SW480 (cell line): ENCODE measurements at regions not wholly inside any gene's neighbourhood (a gene's known extent, or its start where the extent isn't known, plus 50 kb on each side); places are given as distances from the start of the nearest gene placed in this dataset.
"Not testable (repeated sequence)": the region's sequence is repeated elsewhere in the genome, so short reads cannot be mapped to it uniquely, and the experiment has no call there.

ENCODE experiments used
- DNase-seq: peaks from one replicate; pipeline ENCODE4 v3.0.0-alpha.2; 2016; ENCODE audit warnings: low spot score

DNA sequence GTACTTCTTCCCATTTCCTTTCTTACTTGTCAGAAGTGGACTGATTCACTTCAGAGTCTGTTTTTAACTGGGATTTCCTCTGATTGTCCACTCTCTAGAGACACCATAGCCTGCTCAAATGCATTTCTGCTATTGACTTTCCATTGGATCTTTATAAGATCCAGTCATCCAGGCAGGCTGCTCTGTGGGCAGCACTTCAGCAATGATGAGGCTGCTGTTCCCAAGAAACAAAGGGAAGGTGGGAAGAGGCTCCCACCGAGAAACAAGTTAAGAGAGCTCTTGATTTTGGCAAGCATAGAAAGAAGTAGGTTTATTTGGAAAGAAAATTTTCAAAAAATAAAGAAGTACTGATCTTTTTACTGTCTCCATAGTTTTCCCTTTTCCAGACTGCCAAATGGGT lies 125.8 kb upstream of the STARD13 start:
- no peak for DNase-seq

DNA sequence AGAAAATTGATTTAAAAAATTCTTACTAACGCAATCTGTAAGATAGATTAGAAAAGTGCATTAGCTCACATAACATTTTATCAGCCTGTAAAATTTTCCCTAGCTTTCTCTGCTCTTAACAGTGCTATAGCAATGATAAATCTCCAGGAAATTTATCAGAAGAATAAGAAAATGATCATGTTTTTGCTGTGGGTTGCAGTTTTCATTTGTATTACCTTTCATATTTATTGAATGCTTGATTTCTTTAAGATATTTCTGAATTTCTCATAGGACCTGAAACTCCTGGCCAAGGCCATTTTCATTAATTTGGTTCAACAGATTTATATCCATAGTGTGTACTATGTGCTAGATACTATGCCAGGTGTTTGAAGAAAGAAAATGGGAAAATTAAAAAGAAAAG lies 130.3 kb upstream of the STARD13 start:
- DNase-seq = no peak

DNA sequence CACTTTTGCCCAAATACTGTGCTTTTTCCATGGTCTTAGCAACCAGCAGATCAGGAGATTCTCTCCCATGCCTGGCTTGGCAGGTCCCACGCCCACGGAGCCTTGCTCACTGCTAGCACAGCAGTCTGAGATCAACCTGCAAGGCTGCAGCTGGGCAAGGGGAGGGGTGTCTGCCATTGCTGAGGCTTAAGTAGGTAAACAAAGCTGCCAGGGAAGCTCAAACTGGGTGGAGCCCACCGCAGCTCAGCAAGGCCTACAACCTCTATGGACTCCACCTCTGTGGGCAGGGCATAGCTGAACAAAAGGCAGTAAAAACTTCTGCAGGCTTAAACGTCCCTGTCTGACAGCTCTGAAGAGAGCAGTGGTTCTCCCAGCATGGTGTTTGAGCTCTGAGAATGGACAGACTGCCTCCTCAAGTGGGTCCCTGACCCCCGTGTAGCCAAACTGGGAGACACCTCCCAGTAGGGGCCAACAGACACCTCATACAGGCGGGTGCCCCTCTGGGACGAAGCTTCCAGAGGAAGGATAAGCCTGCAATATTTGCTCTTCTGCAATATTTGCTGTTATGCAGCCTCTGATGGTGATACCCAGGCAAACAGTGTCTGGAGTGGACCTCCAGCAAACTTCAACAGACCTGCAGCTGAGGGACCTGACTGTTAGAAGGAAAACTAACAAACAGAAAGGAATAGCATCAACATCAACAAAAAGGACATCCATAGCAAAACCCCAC lies 132.8 kb upstream of the STARD13 start:
- not testable (repeated sequence) for DNase-seq

DNA sequence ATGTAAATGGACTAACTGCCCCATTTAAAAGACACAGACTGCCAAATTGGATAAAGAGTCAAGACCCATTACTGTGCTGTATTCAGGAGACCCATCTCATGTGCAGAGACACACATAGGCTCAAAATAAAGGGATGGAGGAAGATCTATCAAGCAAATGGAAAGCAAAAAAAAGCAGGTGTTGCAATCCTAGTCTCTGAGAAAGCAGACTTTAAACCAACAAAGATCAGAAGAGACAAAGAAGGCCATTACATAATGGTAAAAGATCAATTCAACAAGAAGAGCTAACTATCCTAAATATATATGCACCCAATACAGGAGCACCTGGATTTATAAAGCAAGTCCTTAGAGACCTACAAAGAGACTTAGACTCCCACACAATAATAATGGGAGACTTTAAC lies 134.6 kb upstream of the STARD13 start:
- DNase-seq = not testable (repeated sequence)

DNA sequence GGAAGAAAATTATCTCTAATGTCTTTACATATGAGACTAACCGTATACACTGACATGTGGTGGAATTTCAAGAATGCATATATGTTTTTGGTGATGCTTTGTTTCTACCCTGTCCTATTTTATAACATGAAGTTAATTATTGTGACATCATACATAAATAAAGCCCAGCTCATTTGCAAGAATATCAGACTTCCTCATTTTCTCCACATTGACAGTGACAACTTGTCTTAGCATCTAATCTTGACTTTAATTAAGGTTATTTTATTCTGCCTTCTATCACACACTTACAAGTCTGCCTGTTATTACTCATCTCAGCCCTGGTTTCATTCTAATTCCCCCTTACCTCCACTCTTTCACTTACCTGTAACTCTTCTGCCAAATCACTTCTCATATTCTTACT lies 140.6 kb upstream of the STARD13 start:
- no peak for DNase-seq

DNA sequence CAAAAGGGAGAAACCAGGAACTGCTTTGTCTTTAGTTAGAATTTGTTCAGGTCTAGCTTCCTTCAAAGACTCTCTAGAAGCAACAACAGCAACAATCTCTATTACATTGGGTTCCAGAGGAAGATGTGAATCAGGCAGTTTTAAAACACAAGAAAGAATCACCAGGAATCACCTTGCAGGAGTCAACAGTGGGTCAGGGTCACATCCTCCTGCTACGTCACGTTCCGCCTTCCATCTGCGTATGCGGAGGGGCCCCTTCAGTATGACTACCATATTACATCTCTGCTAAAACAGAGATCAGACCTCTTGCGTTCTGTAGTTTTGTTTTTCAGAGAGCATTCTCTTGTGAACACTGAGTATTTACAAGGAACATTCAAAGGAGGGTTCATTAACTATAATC lies 147.8 kb upstream of the STARD13 start:
- no peak for DNase-seq

DNA sequence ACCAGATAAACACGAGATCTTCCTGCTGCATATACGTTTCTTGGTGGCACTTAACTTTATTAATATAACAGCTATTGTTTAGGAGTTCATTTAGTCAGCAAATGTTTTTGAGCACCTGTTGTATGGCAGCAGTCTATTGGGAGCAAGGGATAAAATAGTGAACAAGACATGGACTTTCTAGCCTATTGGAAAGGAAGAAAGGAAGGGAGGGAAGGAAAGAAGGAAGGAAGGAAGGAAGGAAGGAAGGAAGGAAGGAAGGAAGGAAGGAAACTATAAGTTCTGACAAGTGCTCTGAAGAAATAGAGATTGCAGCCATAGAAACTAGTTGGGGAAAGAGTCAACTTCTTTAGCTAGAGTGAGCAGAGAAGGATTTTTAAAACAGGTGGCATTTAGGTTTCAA lies 149.1 kb upstream of the STARD13 start:
- DNase-seq = no peak

DNA sequence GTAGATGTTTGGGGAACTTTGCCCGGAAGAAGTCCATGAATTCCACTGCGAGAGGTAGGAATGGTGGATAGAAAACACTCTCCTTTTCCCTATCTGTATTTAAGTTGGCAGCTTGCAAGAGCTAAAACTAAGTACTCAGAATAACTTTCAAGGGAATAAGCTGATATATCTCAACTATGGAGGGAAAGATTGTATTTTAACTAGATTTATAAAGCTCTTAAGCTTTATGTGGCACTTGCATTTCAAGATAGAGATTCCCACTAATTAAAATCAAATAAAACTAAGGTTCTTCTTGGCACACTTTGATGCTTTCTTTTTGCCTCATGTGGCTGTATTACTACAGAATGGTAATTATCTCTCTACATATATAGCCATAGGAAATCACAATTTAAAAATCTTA lies 149.7 kb upstream of the STARD13 start:
- no peak for DNase-seq

DNA sequence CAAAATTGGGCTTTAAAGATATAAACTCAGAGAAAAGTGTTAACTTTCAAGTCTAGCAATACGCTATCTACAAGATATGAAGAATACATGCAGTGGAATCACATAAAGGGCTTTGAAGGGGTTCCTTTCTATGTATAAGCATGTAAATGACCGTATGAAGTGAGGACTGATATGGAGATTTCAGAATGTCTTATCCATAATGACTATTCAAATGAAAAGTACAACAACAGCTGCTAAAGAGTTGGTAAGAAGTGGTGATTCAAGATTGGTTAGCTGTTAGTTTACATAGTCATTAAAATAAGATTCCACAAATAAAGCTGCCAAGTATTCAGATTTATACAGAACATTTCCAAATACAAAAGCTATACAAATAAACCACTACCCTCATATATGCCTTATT lies 153.4 kb upstream of the STARD13 start:
- no peak for DNase-seq

DNA sequence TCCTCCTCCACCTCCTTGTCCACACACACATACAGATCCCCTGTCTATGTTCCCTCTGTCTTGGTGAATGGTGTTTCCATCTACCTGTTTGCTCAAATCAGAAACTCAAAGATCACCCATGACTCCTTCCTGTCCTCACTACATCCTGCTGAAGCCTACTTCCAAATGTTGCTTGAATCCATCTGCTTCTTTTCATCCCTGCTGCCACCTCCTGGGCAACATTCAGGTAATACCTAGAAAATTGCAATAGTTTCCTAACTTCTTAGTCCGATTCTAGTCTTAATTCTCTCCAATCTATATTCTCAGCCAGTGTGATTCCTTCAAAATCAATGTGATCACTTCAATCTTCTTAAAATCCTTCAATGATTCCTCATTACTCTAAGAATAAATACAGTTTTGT lies 155.5 kb upstream of the STARD13 start:
- DNase-seq = peak; percentile 30

DNA sequence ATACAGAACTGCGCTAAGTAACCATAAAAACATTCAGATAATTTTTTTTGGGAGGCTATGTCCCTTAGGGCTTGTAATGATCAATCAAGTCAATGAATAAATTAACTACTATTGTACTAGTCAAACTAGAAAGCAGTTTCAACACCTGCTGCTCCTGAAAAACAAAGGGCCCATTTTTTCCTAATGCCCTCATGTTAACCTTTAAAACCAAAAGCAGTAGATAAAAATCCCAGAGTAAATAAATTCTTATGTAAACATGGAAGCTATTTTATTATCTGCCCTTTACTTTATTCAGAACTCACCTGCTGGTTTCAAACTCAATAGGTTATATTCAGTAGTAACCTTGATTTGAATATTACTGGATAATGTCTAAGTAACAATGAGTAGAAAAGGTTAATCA lies 159.5 kb upstream of the STARD13 start:
- DNase-seq = no peak

DNA sequence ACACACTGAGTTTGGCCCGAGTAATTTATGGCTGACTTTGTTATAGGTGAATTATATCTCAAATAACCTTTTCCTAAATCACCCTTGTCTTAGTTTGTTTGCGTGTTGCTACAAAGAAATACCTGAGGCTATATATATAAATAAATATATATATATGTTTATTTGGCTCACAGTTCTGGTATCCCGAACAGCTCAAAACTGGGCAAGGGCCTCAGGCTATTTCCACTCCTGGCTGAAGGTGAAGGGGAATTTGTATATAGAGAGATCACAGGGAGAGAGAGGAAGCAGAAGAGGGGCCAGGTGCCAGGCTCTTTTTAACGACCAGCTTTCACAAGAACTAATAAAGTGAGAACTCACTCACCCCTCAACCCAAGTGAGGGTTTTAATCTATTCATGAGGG lies 159.9 kb upstream of the STARD13 start:
- no peak for DNase-seq

DNA sequence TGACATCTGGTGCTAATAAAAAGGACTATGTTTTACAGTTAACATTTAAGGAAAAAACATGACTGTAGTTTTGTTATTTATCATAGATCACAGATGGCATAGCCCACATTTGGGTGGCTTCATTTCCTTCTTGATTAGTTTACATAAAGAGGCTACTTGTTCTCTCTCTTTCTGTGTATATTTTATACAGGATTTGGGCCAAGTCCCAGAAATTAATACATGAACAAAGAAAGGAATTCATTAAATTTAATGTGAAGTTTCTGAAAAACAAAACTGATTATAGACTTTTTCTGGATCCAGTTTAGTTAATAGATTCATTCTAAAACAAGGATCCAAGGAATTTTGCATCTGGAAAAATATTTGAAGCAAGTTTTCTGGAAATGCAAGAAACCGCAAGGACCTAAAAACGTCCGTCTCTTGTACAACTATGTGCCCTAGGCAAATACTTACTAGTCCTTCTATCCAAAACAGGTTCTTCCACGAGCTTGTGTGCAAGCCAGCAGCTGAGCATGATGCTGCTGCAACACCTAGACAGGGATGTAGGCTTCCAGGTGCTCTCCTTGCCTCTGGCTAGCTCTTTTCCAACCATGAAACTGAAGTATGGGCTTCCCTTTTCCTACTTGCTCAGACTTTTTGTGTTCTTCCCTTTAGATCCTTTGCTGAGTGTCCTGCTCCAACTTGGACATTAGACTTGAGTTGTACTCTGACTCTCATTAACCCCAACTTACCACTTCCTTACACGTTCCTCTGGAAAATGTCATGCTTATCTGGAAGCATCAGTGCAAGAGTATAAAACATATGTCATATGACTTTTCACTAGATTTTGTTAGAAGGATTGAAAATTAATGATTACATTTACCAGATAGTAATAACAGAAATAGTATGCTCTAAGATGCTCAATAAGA lies 161.5 kb upstream of the STARD13 start:
- no peak for DNase-seq

DNA sequence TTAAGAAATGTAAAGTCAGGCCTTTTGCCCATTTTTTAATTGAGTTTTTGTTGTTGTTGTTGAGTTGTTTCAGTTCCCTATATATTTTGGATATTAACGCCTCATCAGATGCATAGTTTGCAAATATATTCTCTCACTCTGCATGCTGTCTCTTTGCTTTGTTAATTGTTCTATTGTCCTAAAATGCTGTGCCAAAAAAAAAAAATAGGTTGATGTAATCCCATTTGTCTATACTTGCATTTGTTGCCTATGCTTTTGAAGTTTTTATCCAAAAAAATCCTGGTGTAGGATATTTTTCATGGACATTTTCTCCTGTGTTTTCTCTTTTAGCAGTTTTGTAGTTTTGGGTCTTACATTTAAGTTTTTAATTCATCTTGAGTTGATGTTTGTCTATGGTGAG lies 163.3 kb upstream of the STARD13 start:
- DNase-seq = no peak

DNA sequence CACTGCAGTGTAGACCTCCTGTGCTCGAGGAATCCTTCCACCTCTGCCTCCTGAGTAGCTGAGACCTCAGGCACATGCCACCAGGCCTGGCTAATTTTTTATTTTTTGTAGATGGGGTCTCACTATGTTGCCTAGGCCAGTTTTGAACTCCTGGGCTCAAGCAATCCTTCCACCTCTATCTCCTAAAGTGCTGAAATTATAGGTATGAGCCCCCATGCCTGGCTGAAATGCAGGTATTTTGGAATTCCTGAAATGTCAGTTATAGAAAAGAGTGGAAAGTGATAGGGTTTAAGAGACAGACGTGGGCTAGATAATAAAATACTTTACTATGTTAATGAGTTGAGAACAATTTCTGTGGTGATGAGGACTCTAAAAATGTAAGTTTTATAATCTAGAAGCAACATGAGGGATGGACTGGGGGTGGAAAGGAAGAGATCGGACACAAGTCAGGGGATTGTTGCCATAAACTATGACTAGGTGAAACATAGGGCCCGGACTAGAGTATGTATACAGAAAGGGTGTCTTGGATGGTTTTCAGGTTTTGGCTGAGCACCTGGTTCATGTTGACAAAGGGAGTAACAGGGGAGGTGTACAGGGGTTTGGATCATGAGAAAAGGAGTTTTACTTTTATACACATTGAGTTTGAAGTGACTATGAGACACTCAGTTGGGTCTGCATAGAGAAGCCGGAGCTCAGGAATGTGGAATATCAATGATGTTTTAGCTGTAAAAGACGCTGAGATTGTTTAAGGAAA lies 165.6 kb upstream of the STARD13 start:
- DNase-seq = no peak

DNA sequence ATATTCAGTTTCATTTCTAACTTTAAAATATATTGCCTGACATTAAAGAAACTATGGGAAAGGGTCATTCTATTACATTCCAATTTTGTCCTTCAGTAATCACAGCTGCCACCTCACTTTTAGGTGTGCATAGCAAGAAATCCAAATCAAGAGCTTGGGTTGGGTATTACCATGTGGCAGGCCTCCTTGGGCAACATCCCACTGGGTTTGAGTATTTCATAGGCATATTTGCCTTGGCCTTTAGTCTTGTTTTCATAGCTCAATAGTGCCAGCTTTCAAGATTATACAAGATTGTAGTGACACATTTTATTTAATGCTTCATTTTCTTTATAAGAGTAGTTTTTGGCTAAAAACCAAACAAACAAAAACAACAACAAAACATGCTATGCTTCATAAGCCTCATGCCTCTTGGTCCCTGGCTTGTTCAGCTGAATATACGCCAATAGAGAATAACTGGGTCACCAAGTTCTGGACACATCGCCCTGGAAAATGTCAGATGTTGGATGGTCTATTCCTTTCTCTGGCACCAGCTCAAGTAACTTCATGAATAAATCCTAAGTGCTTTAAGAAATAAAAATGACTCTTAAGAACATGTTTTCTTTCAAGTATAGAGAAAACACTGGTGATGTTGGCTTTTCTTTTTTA lies 167.4 kb upstream of the STARD13 start:
- DNase-seq = no peak

DNA sequence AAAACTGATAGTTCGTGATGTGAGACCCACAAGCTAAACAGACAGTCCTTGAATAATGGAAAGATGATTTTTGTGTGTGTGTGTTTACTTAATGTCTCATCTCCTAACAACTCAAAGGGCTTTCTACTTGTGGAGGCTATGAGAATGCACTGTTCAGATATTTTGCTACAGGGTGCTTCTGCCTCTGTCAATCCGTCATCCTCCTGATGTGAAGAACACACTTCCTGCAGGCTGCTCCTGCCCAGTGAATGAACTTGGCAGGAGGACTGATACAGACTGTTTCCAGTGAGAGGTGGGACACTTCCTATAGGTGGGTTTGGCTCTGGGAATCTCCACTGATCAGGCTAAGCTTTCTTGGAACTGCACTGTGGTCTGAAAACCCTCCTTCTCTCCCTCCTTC lies 168.4 kb upstream of the STARD13 start:
- no peak for DNase-seq

DNA sequence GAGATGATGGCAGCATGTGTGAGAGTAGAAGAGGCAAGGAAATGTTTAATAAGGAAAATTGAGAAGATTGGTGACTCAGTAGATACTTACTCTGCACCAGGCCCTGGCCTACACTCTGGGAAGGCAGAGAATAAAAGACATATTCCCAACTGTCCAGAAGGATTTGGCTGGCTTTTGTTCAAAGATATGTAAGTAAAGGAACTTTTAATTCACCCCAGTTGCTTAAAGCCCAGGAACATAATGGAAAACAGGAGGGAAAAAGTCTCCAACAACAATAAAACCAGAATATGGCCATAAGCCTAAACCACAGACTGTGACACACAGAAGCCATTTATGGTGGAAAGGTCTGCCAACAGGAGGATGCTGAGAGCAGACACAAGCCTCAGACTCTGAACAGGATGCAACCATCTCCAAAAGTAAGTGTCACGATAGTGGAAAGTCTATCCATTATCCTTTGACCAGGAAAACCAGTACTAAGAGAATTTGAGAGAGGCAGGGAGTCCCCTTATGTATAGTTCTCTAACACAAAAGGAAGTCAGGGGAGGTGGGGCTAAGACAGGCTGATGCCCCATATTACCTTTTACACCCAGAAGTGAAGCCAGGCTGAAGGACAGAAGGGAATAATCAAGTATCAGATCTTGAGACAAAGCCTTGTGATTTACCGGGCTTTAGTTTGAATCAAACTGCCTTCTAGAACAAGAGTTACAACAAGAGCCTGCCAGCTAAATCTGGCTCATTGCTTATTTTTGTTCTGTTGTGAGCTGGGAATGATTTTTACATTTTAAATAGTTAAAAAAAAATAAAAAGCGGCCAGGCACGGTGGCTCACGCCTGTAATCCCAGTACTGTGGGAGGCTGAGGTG lies 169.5 kb upstream of the STARD13 start:
- no peak for DNase-seq

DNA sequence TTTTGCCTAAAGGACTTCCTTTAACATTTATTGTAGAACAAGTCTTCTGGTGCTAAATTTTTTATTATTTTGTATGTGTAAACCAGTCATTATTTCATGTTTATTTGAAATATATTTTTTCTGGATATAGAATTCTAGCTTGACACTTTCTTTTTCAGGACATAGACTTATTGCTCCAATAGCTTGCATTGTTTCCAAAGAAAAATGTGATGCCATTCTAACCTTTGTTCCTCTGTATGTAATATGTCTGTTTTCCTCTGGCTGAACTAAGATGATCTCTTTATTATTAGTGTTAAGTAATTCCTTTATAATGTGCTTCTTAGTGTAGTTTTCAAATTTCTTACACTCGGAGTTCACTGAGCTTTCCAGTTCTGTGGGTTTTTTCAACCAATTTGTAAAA lies 174.1 kb upstream of the STARD13 start:
- no peak for DNase-seq

DNA sequence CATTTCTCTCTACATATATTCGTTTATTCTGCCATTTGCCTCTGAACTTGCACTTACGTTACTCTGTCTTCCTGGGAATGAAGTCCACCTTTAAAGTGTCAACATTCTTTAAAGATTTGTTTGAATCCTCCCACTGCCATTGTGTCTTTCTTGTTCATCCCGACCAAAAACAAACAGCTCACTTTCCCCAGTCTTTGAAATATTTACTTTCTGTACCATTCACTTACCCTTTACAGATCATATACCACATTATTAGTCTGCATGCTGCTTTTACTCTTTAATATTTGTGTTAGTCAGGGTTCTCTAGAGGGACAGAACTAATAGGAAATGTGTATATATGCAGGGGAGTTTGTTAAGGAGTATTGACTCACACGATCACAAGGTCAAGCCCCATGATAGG lies 176.6 kb upstream of the STARD13 start:
- DNase-seq = no peak

DNA sequence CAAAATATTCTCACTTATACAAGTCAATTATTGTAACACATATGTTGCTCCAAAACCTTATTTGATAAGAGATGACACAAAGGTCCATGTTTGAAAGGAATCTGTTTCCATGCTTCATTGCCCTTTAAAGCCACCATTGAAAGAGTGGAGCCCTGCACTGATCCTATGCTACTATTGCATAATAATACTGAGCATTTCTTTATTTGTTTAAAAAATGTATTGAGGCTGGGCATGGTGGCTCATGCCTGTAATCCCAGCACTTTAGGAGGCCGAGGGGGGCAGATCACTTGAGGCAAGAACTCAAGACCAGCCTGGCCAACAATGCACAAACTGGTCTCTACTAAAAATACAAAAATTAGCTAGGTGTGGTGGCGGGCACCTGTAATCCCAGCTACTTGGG lies 178.8 kb upstream of the STARD13 start:
- no peak for DNase-seq
